Cardiac fibroblast (primary cell): ENCODE measurements at regions not wholly inside any gene's neighbourhood (a gene's known extent, or its start where the extent isn't known, plus 50 kb on each side); places are given as distances from the start of the nearest gene placed in this dataset.

Experiments used
- DNase-seq, 2 donors: peaks; one replicate each; pipeline versions ENCODE4 v3.0.0 to v3.0.0-alpha.2; 2010; ENCODE audit warnings: low read depth in 2 of 2
- H3K4me3 ChIP-seq, 2 donors: replicated peaks in 1 of 2; 1 replicate in 1 of 2; 2 replicates in 1 of 2; pipeline ENCODE4 v1.5.1; 2011; ENCODE audit warnings: low read depth in 2 of 2, low read length in 2 of 2, mild to moderate bottlenecking in 2 of 2, moderate library complexity in 1 of 2
- CTCF ChIP-seq: IDR thresholded peaks from one replicate; pipeline ENCODE4 v1.5.1; 2011; ENCODE audit warnings: low read depth, mild to moderate bottlenecking, low read length, inconsistent platforms

GRCh38 chr9:23552876-23553601 is 273.0 kb downstream of the ELAVL2 start:
- no peak for TF ChIP-seq CTCF
- no peak for DNase-seq
- H3K4me3 ChIP-seq: no peak overlapping the region

- no peak overlapping the region for H3K4me3 ChIP-seq
- TF ChIP-seq CTCF: no peak
- no peak for DNase-seq
These were observed 271.4 kb downstream of the ELAVL2 start for GRCh38 chr9:23554686-23555085.

DNA sequence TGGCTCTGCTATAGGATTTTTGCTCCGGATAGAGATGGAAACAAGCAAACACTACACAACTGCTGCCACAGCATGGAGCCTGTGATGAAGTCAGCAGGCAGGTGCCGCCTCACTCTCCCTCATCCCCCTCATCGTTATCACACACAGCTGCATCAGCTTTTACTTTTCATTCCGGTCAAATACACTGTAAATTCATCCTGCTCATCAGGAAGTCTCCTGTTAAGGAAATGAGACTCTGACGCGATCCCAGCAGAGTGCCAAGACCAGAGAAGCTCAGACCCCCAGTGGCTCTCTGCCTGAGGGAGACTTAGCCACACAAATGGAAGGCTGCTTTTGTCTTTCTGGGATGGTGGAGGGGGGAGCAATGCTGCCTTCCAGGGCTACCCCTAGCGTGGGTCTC is 270.2 kb downstream of the ELAVL2 start:
- H3K4me3 ChIP-seq: no peak overlapping the region
- TF ChIP-seq CTCF: no peak
- DNase-seq: no peak

- no peak overlapping the region for H3K4me3 ChIP-seq
- TF ChIP-seq CTCF: no peak
- DNase-seq: no peak
These were observed 269.6 kb downstream of the ELAVL2 start for GRCh38 chr9:23556459-23556858.

DNA sequence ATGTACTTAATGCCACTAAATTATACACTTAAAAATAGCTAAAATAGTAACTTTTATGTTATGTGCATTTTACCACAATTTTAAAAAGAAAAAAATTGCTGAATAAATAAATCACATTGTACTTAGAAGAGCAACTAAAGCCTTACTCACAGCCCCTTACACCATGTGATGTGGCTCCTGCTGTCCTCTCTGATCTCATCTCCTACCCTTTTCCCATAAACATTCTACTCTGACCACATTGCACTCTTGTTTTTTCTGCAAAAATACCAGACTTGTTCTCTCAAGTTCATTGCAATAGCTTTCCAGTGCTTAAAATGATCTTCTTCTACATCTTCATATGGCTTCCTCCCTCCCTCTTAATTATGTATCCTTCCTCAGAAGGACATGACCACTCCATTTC is 268.4 kb downstream of the ELAVL2 start:
- H3K4me3 ChIP-seq: no peak overlapping the region

GRCh38 chr9:23559522-23559921 is 266.5 kb downstream of the ELAVL2 start:
- no peak for DNase-seq
- no peak overlapping the region for H3K4me3 ChIP-seq

More for the DNA sequence above, 268.4 kb downstream of the ELAVL2 start:
- DNase-seq: no peak
- no peak for TF ChIP-seq CTCF

More at GRCh38 chr9:23559522-23559921, 266.5 kb downstream of the ELAVL2 start:
- TF ChIP-seq CTCF: no peak
